GDM1 (cell line): ENCODE measurements at regions not wholly inside any gene's neighbourhood (a gene's known extent, or its start where the extent isn't known, plus 50 kb on each side); places are given as distances from the start of the nearest gene placed in this dataset.

ENCODE experiments used
- DNase-seq: peaks from one replicate; lab custom pipeline; 2025; lab: John Stamatoyannopoulos, UW

DNA sequence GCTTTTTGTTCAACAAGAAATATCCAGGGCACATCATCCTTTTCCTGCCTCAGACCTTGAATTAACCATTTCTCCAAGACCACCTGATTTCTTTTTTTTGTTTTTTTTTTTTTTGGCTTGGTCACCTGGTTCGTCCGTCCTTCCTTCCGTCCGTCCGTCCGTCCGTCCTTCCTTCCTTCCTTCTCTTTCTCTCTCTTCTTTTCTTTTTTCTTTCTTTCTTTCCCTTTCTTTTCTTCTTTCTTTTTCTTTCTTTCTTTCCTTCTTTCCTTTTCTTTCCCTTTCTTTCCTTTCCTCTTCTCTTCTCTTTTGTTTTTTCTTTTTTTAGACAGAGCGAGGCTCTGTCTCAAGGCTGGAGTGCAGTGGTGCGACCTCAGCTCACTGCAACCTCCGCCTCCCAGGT lies 80.7 kb downstream of the TET3 start:
- no peak for DNase-seq

DNA sequence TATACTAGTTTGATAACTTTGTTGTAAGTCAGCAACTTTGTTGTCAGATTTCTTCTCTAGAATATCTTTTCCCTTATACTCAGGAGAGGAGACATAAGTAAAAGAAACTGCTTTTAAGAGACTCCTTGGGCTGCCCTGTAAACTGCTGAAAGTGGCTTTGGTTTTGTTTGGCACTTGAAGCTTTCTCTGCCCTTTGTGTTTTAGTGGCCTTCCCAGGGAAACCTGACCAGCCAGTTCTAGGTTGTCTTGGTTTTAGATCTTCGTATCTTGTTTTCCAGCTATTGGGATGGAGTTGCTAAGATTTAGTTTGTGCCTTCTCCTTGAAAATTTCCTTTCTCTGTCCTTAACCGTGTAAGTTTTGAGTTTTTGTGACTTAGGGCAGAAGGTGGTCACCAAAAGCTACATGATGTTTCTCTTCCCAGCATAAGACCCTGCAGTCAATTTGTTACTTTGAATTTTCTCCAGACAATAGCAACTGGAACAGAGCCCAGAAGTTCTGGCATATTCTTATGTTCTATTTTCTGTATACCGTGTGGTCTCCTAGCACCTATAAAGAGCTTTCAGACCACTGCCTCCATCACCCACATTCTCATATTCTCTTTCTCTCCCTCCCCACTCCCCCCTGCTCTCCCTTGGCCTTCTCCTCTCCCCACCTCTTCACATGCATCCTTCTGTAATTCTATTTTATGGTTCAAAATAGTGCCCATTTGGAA lies 81.1 kb downstream of the BOLA3 start:
- no peak for DNase-seq

- no peak for DNase-seq
These were observed 80.4 kb downstream of the BOLA3 start for GRCh38 chr2:74067221-74067747.

DNA sequence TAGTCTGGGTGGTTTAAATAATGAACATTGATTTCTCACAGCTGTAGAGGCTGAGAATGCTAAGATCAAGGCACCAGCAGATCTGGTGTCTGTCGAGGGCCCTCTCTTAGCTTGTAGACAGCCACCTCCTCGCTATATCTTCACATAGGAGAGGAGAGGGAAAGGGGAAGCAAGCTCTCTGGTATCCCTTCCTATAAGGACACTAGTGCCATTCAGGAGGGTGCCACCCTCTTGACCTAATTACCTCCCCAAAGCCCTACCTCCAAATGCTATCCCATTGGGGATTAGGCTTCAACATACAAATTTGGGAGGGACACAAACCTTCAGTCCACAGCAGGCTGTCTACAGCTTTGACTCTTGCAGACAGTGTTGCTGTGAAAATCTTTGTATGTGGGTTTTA lies 76.7 kb downstream of the BOLA3 start:
- DNase-seq: no peak

DNA sequence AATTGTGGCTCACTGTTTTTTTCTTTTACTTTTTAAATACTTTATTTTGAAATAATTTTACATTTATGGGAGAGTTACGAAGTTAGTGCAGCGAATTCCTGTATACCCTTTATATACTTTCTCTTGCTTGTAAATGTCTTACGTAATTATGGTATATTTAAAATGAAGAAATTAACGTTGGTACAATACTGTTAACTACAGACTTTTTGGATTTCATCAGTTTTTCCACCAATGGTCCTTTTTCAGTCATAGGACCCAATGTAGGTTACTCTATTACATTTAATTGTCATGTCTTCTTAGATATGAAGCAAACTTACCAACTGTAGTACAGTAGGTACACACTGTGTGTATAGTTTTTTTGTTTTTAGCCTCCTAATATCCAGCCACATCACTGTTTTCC lies 76.3 kb downstream of the BOLA3 start:
- no peak for DNase-seq

DNA sequence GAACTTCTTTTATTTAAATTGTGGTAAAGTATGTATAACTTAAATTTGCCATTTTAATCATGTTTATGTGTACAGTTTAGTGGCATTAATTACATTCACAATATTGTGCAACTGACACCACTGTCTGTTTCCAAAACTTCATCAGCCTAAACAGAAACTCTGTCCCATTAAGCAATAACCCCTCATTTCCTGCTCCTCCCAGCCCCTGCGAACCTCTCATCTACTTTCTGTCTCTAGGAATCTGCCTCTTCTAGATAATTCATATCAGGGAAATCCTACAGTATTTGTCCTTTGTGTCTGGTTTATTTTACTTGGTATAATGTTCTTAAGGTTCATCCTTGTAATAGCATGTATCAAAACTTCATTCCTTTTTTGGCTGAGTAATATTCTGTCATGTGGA lies 75.1 kb downstream of the BOLA3 start:
- DNase-seq: no peak

GRCh38 chr2:74074487-74074886 lies 73.2 kb downstream of the BOLA3 start:
- DNase-seq: no peak

GRCh38 chr2:74076074-74076470 lies 71.6 kb downstream of the BOLA3 start:
- no peak for DNase-seq

DNA sequence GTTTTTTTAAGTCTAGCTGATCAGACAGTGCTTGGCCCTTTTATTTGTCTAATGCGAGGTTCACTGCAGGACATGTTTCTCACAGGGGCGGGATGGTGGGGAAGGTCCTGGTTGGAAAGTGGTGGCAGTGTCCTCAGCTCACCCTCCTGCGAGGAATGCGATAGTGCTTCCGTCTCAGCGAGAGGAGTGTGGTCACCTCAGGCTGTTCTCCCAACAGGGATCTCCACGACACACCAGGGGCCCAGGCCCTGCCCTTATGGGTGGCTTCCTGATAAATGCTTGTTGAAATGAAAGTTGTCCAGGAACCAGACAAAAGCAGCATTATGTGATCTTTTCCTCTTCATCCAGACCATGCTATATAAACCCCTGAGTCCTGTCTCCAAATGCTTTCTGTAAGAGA lies 70.1 kb downstream of the BOLA3 start:
- DNase-seq: no peak

GRCh38 chr2:74078466-74078865 lies 69.2 kb downstream of the BOLA3 start:
- DNase-seq: no peak

GRCh38 chr2:74079522-74080341 lies 68.0 kb downstream of the BOLA3 start:
- DNase-seq: no peak

GRCh38 chr2:74080346-74080745 lies 67.4 kb downstream of the BOLA3 start:
- DNase-seq: no peak

- no peak for DNase-seq
These were observed 66.5 kb downstream of the BOLA3 start for GRCh38 chr2:74081030-74081762.

DNA sequence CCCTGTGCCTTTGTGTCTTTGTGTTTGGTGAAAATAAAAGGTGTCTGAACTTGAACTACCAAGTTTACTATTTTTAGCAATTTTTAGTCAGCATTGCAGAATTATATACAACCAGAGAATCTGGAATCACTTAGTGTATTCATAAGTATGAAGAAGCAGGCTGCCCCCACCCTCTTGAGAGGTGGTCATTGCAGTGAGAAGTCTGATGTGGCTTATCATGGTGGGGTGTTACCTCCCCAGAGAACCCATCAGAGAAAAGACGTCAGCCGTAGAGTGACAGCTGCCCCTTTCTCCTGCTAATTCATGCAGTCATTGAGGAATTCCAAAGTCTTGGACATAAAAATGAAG lies 66.0 kb downstream of the BOLA3 start:
- no peak for DNase-seq

DNA sequence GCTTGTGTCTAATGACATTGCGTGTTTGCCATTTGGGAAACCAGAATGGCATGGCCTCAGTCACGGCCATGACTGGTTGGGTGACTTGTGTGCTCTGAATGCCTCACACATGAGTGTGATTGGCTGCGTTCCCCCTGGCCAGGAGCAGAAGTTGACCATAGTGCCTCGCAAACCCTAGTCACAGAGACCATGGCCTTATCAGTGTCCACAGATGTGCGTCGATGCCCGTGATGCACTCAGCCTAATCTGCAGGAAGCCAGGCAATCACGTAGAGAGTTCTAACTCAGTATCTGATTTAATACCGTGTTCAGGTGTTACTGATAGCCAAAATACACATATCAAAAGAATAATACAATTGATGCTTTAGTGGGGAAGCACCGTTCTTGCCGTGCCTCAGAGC lies 64.0 kb downstream of the BOLA3 start:
- no peak for DNase-seq
